Heart right ventricle (tissue), 16 donors: ENCODE measurements at regions not wholly inside any gene's neighbourhood (a gene's known extent, or its start where the extent isn't known, plus 50 kb on each side); places are given as distances from the start of the nearest gene placed in this dataset.

Experiments used
- ATAC-seq, 8 donors: fragments of 200-7000 bp; cut with Tn5 transposase; one replicate each; pipeline ENCODE4 v1.9.1; 2020; ENCODE audit warnings: mild to moderate bottlenecking in 8 of 8, moderate library complexity in 8 of 8, moderate number of reproducible peaks in 1 of 8
- DNase-seq, 2 donors: peaks; one replicate each; pipeline ENCODE4 v3.0.0-alpha.2; 2020
- H3K27ac ChIP-seq, 10 donors: fragments of 200-600 bp; sonication (generic) in 2 of 10; one replicate each; pipeline versions ENCODE4 v1.5.0 to v1.8.0; 2020 to 2022; ENCODE audit warnings: mild to moderate bottlenecking in 3 of 10
- H3K27me3 ChIP-seq, 7 donors: fragments of 200-600 bp; one replicate each; pipeline ENCODE4 v1.8.0; 2021 to 2022; ENCODE audit warnings: mild to moderate bottlenecking in 2 of 7
- H3K36me3 ChIP-seq, 9 donors: fragments of 200-600 bp; sonication (generic) in 1 of 9; one replicate each; pipeline versions ENCODE4 v1.5.0 to v1.8.0; 2020 to 2022; ENCODE audit warnings: mild to moderate bottlenecking in 2 of 9
- H3K4me1 ChIP-seq, 9 donors: fragments of 200-600 bp; sonication (generic) in 1 of 9; one replicate each; pipeline versions ENCODE4 v1.5.0 to v1.8.0; 2020 to 2022; ENCODE audit warnings: mild to moderate bottlenecking in 4 of 9
- H3K4me3 ChIP-seq, 10 donors: fragments of 200-600 bp; sonication (generic) in 2 of 10; one replicate each; pipeline versions ENCODE4 v1.5.0 to v1.8.0; 2020 to 2022; ENCODE audit warnings: mild to moderate bottlenecking in 7 of 10, moderate library complexity in 2 of 10
- H3K9me3 ChIP-seq, 11 donors: fragments of 200-600 bp in 10 of 11; sonication (generic) in 2 of 11; one replicate each; pipeline versions ENCODE4 v1.5.0 to v1.8.0; 2013 to 2022; ENCODE audit warnings: mild to moderate bottlenecking in 2 of 11, control low read depth in 1 of 11, moderate library complexity in 1 of 11
- CTCF ChIP-seq, 9 donors: fragments of 200-600 bp; sonication (generic) in 2 of 9; IDR thresholded peaks; one replicate each; pipeline versions ENCODE4 v1.5.0 to v1.8.0; 2021 to 2022; ENCODE audit warnings: antibody characterized with exemption in 9 of 9, mild to moderate bottlenecking in 5 of 9, moderate library complexity in 1 of 9
- WGBS, 2 donors: extraction: QIAGEN DNeasy Blood & Tissue Kit; methylation state at CpG; one replicate each; pipeline ENCODE4 v1.1.7; 2013; ENCODE audit warnings: inconsistent platforms in 1 of 2; 5-methylcytosine and 5-hydroxymethylcytosine counted together
- intact Hi-C, 10 donors: fragments of 100-400 bp; cut with DNase I; formaldehyde crosslinking; loops; one replicate each; pipeline versions ENCODE4 v1.11.1 to v1.14.2; 2022
- donor health status: Arrhythmogenic right ventricular cardiomyopathy.
- donor health status: ischemic (EF 13 %, LVEDD 7.1; RV severe dilation, severe dysfunction).
- donor health status: healthy with polysubstance abuse.
- donor health status: DM: no; HTN: yes; CAD: no.
- donor health status: DM: no; HTN: no; CAD: no.
- donor health status: ischemic (EF 25% LVEDD 6.9; RV normal size, moderate dysfunction).
- donor health status: ischemic (EF 25% LVEDD 5.7; RV mildly dilated, moderate dysfunction).
- donor health status: healthy.
- donor health status: DM: yes; HTN: yes; CAD: no.
- donor health status: Ischemic cardiomyopathy.
- donor health status: ischemic (EF 35%, LVEDD 5.7; RV mildly dilated, moderate dysfunction).
- donor health status: nonischemic (EF 11% LVEDD 7.7; RV severe dilation, severe dysfunction).
- donor health status: DM: yes; HTN: yes; CAD: no.
- donor health status: PGD.
- donor health status: ischemic (EF 29% LVEDD 5.4; RV normal size, mild dysfunction).
- donor health status: nonischemic (EF 23%, LVEDD 6.1; RV moderate dilation, normal function).

- peaks cover 2 to 27% (median 15%) of the 10 kb centered on the region in 9 donors for H3K4me1 ChIP-seq
- H3K4me3 ChIP-seq: no peak overlapping the region
- H3K9me3 ChIP-seq: peaks cover 0 to 21% (median 4%) of the 10 kb centered on the region in 11 donors
- peak overlapping the region in 5 of 10 donors; percentile 32 to 54 (median 36) for H3K27ac ChIP-seq
- DNase-seq (no peak), ATAC-seq (peak in 2 of 8 donors; percentile 24 to 42)
- no peaks in the 10 kb centered on the region for H3K36me3 ChIP-seq
- TF ChIP-seq CTCF (IDR thresholded peaks at IDR 0.05): no peak
- WGBS, 2 donors: 28 to 45% methylated on average over 5 of the region's 5 CpGs
- H3K27me3 ChIP-seq: no peaks in the 10 kb centered on the region
- intact Hi-C loops: no loop called here
These were observed 188.4 kb upstream of the PHACTR1 start for GRCh38 chr6:12528136-12528535.

GRCh38 chr6:12528581-12529363, 187.8 kb upstream of the PHACTR1 start:
- Histone ChIP-seq H3K4me1 (peaks cover 2 to 27% (median 15%) of the 10 kb centered on the region in 9 donors), H3K9me3 (peaks cover 0 to 18% (median 4%) of the 10 kb centered on the region in 11 donors), H3K27ac (peak overlapping the region in 8 of 10 donors; percentile 1 to 54 (median 32)), H3K36me3 (no peaks in the 10 kb centered on the region), H3K4me3 (no peak overlapping the region), H3K27me3 (no peaks in the 10 kb centered on the region)
- DNase-seq: no peak
- WGBS, 2 donors: 36 to 44% methylated on average over 8 of the region's 8 CpGs
- TF ChIP-seq CTCF (IDR thresholded peaks at IDR 0.05): no peak
- intact Hi-C loops: no loop called here
- peak in 5 of 8 donors; percentile 33 to 70 (median 62) for ATAC-seq

- no peak for TF ChIP-seq CTCF (IDR thresholded peaks at IDR 0.05)
- intact Hi-C loops: no loop called here
- WGBS, 2 donors: 68 to 72% methylated on average over 9 of the region's 9 CpGs
- DNase-seq: no peak
- H3K27me3 ChIP-seq: no peaks in the 10 kb centered on the region
- peak in 1 of 8 donors; percentile 31 for ATAC-seq
- no peaks in the 10 kb centered on the region for H3K36me3 ChIP-seq
- H3K9me3 ChIP-seq: peaks cover 0 to 10% (median 1%) of the 10 kb centered on the region in 11 donors
- peak overlapping the region in 5 of 10 donors; percentile 14 to 54 (median 33) for H3K27ac ChIP-seq
- H3K4me1 ChIP-seq: peaks cover 2 to 27% (median 15%) of the 10 kb centered on the region in 9 donors
- H3K4me3 ChIP-seq: no peak overlapping the region
These were observed 187.1 kb upstream of the PHACTR1 start for GRCh38 chr6:12529364-12530019.

- peak in 2 of 8 donors; percentile 49 to 63 for ATAC-seq
- Histone ChIP-seq H3K4me3 (no peak overlapping the region), H3K4me1 (peaks cover 2 to 27% (median 15%) of the 10 kb centered on the region in 9 donors), H3K27me3 (no peaks in the 10 kb centered on the region), H3K36me3 (no peaks in the 10 kb centered on the region), H3K27ac (no peak overlapping the region), H3K9me3 (peaks cover 0 to 2% (median 0%) of the 10 kb centered on the region in 11 donors)
- no peak for TF ChIP-seq CTCF (IDR thresholded peaks at IDR 0.05)
- WGBS, 2 donors: 51 to 56% methylated on average over 2 of the region's 2 CpGs
- DNase-seq: no peak
- intact Hi-C loops: no loop called here
These were observed 186.2 kb upstream of the PHACTR1 start for GRCh38 chr6:12530345-12530744.
